ENCODE measurements at regions not wholly inside any gene's neighbourhood (a gene's known extent, or its start where the extent isn't known, plus 50 kb on each side); places are given as distances from the start of the nearest gene placed in this dataset.

- H3K9me2 ChIP-seq (ENCODE audit: insufficient read depth) = no peaks in the 10 kb centered on the region
- H4K20me1 ChIP-seq (ENCODE audit: insufficient read depth) = no peaks in the 10 kb centered on the region
- no peaks in the 10 kb centered on the region for H3K4me1 ChIP-seq (ENCODE audit: insufficient read depth)
- H3K9ac ChIP-seq = no peak overlapping the region
- no peaks in the 10 kb centered on the region for H3K36me3 ChIP-seq (ENCODE audit: low read depth)
- WGBS, 2 experiments (ENCODE audit: low coverage in 1 of 2, low lambda C conversion rate in 2 of 2, missing lambda C conversion rate in 2 of 2) = 69 to 82% methylated on average over 1 of the region's 1 CpG
- in situ Hi-C loops (cut with MboI) = no loop called here
- H3K79me2 ChIP-seq (ENCODE audit: insufficient read depth) = no peaks in the 10 kb centered on the region
- no peak overlapping the region for H3K4me3 ChIP-seq
- H2AFZ ChIP-seq = no peak overlapping the region
- peaks cover 5% of the 10 kb centered on the region for H3K27me3 ChIP-seq (replicated peaks; ENCODE audit: insufficient read depth)
- no peak for DNase-seq
- H3K4me2 ChIP-seq (ENCODE audit: unreplicated experiment) = no peak overlapping the region
- no peaks in the 10 kb centered on the region for H3F3A ChIP-seq (ENCODE audit: insufficient read depth)
- H3K9me3 ChIP-seq (ENCODE audit: low read depth) = no peaks in the 10 kb centered on the region
- H3K27ac ChIP-seq = no peak overlapping the region
- TF ChIP-seq EZH2phosphoT487 (IDR thresholded peaks at IDR 0.05; ENCODE audit: insufficient read depth, low read depth) = no peak
- no peak for TF ChIP-seq EZH2 (IDR thresholded peaks at IDR 0.05; ENCODE audit: insufficient read depth, poor library complexity, severe bottlenecking)
These were observed 110.8 kb upstream of the ELAC2 start for GRCh38 chr17:13128676-13129075.

- 60 to 63% methylated on average over 8 of the region's 8 CpGs for WGBS, 2 experiments (ENCODE audit: low coverage in 1 of 2, low lambda C conversion rate in 2 of 2, missing lambda C conversion rate in 2 of 2)
These were observed 110.2 kb upstream of the ELAC2 start for GRCh38 chr17:13127921-13128602.

GRCh38 chr17:13120864-13121263, 103.0 kb upstream of the ELAC2 start:
- no peak overlapping the region for H3K4me3 ChIP-seq
- no peaks in the 10 kb centered on the region for H3K36me3 ChIP-seq (ENCODE audit: low read depth)
- no peak for DNase-seq
- H3K27me3 ChIP-seq (replicated peaks; ENCODE audit: insufficient read depth) = peaks cover 3% of the 10 kb centered on the region; the same call in 1 of the 2 replicates
- no peaks in the 10 kb centered on the region for H3K9me2 ChIP-seq (ENCODE audit: insufficient read depth)
- H3K27ac ChIP-seq = no peak overlapping the region
- H4K20me1 ChIP-seq (ENCODE audit: insufficient read depth) = no peaks in the 10 kb centered on the region
- in situ Hi-C loops (cut with MboI) = no loop called here
- H2AFZ ChIP-seq = peak overlapping the region; percentile 15; the same call in 1 of the 2 replicates
- TF ChIP-seq EZH2phosphoT487 (IDR thresholded peaks at IDR 0.05; ENCODE audit: insufficient read depth, low read depth) = no peak
- no peak for TF ChIP-seq EZH2 (IDR thresholded peaks at IDR 0.05; ENCODE audit: insufficient read depth, poor library complexity, severe bottlenecking)
- H3F3A ChIP-seq (ENCODE audit: insufficient read depth) = no peaks in the 10 kb centered on the region
- no peaks in the 10 kb centered on the region for H3K4me1 ChIP-seq (ENCODE audit: insufficient read depth)
- no peaks in the 10 kb centered on the region for H3K79me2 ChIP-seq (ENCODE audit: insufficient read depth)
- no peaks in the 10 kb centered on the region for H3K9me3 ChIP-seq (ENCODE audit: low read depth)
- H3K4me2 ChIP-seq (ENCODE audit: unreplicated experiment) = no peak overlapping the region
- no peak overlapping the region for H3K9ac ChIP-seq
- WGBS, 2 experiments (ENCODE audit: low coverage in 1 of 2, low lambda C conversion rate in 2 of 2, missing lambda C conversion rate in 2 of 2) = 25 to 28% methylated on average over 7 of the region's 7 CpGs

More at GRCh38 chr17:13127921-13128602, 110.2 kb upstream of the ELAC2 start:
- DNase-seq = no peak
- Histone ChIP-seq H3K4me1 (ENCODE audit: insufficient read depth) (no peaks in the 10 kb centered on the region), H3K27ac (no peak overlapping the region), H3K79me2 (ENCODE audit: insufficient read depth) (no peaks in the 10 kb centered on the region), H3K9me3 (ENCODE audit: low read depth) (no peaks in the 10 kb centered on the region), H4K20me1 (ENCODE audit: insufficient read depth) (no peaks in the 10 kb centered on the region), H2AFZ (no peak overlapping the region), H3K9me2 (ENCODE audit: insufficient read depth) (no peaks in the 10 kb centered on the region), H3K27me3 (replicated peaks; ENCODE audit: insufficient read depth) (peaks cover 5% of the 10 kb centered on the region), H3K4me3 (no peak overlapping the region), H3K4me2 (ENCODE audit: unreplicated experiment) (no peak overlapping the region), H3K36me3 (ENCODE audit: low read depth) (no peaks in the 10 kb centered on the region), H3F3A (ENCODE audit: insufficient read depth) (no peaks in the 10 kb centered on the region), H3K9ac (no peak overlapping the region)
- TF ChIP-seq EZH2 (IDR thresholded peaks at IDR 0.05; ENCODE audit: insufficient read depth, poor library complexity, severe bottlenecking) (no peak), EZH2phosphoT487 (IDR thresholded peaks at IDR 0.05; ENCODE audit: insufficient read depth, low read depth) (no peak)
- in situ Hi-C loops (cut with MboI) = no loop called here

- in situ Hi-C loops (cut with MboI) = no loop called here
- H3K27ac ChIP-seq = no peak overlapping the region
- H4K20me1 ChIP-seq (ENCODE audit: insufficient read depth) = no peaks in the 10 kb centered on the region
- H3K9me3 ChIP-seq (ENCODE audit: low read depth) = no peaks in the 10 kb centered on the region
- no peak for TF ChIP-seq EZH2 (IDR thresholded peaks at IDR 0.05; ENCODE audit: insufficient read depth, poor library complexity, severe bottlenecking)
- no peak for TF ChIP-seq EZH2phosphoT487 (IDR thresholded peaks at IDR 0.05; ENCODE audit: insufficient read depth, low read depth)
- H3K36me3 ChIP-seq (ENCODE audit: low read depth) = no peaks in the 10 kb centered on the region
- H3K9ac ChIP-seq = no peak overlapping the region
- no peak overlapping the region for H3K4me2 ChIP-seq (ENCODE audit: unreplicated experiment)
- H3K4me3 ChIP-seq = no peak overlapping the region
- no peaks in the 10 kb centered on the region for H3F3A ChIP-seq (ENCODE audit: insufficient read depth)
- DNase-seq = no peak
- no peaks in the 10 kb centered on the region for H3K9me2 ChIP-seq (ENCODE audit: insufficient read depth)
- no peaks in the 10 kb centered on the region for H3K79me2 ChIP-seq (ENCODE audit: insufficient read depth)
- peaks cover 3% of the 10 kb centered on the region; the same call in 1 of the 2 replicates for H3K27me3 ChIP-seq (replicated peaks; ENCODE audit: insufficient read depth)
- no peaks in the 10 kb centered on the region for H3K4me1 ChIP-seq (ENCODE audit: insufficient read depth)
- H2AFZ ChIP-seq = no peak overlapping the region
These were observed 100.5 kb upstream of the ELAC2 start for GRCh38 chr17:13118311-13118710.

GRCh38 chr17:13117616-13118015, 99.8 kb upstream of the ELAC2 start:
- no peaks in the 10 kb centered on the region for H3K9me3 ChIP-seq (ENCODE audit: low read depth)
- H3K79me2 ChIP-seq (ENCODE audit: insufficient read depth) = no peaks in the 10 kb centered on the region
- no peak overlapping the region for H2AFZ ChIP-seq
- no peak for TF ChIP-seq EZH2phosphoT487 (IDR thresholded peaks at IDR 0.05; ENCODE audit: insufficient read depth, low read depth)
- TF ChIP-seq EZH2 (IDR thresholded peaks at IDR 0.05; ENCODE audit: insufficient read depth, poor library complexity, severe bottlenecking) = no peak
- H3K4me2 ChIP-seq (ENCODE audit: unreplicated experiment) = no peak overlapping the region
- H3K36me3 ChIP-seq (ENCODE audit: low read depth) = no peaks in the 10 kb centered on the region
- no peak overlapping the region for H3K27ac ChIP-seq
- peaks cover 3% of the 10 kb centered on the region; the same call in 1 of the 2 replicates for H3K27me3 ChIP-seq (replicated peaks; ENCODE audit: insufficient read depth)
- H3K4me3 ChIP-seq = no peak overlapping the region
- no peak for DNase-seq
- H3K9me2 ChIP-seq (ENCODE audit: insufficient read depth) = no peaks in the 10 kb centered on the region
- no peaks in the 10 kb centered on the region for H4K20me1 ChIP-seq (ENCODE audit: insufficient read depth)
- in situ Hi-C loops (cut with MboI) = no loop called here
- H3K4me1 ChIP-seq (ENCODE audit: insufficient read depth) = no peaks in the 10 kb centered on the region
- no peaks in the 10 kb centered on the region for H3F3A ChIP-seq (ENCODE audit: insufficient read depth)
- H3K9ac ChIP-seq = no peak overlapping the region

All from GM23248 (cell line).